Right lobe of liver (tissue), 6 donors: ENCODE measurements at regions not wholly inside any gene's neighbourhood (a gene's known extent, or its start where the extent isn't known, plus 50 kb on each side); places are given as distances from the start of the nearest gene placed in this dataset.

Experiments used
- ATAC-seq, 4 donors: fragments of 200-7000 bp; cut with Tn5 transposase; one replicate each; pipeline ENCODE4 v1.9.1; 2020; ENCODE audit warnings: mild to moderate bottlenecking in 4 of 4, moderate library complexity in 4 of 4
- DNase-seq, 3 donors: peaks; one replicate each; pipeline ENCODE4 v3.0.0-alpha.2; 2020
- H3K27ac ChIP-seq, 3 donors: fragments of 200-600 bp; one replicate each; pipeline ENCODE4 v1.8.0; 2022
- H3K27me3 ChIP-seq, 2 donors: fragments of 200-600 bp; one replicate each; pipeline ENCODE4 v1.8.0; 2022
- H3K36me3 ChIP-seq, 4 donors: fragments of 200-600 bp; sonication (generic) in 1 of 4; one replicate each; pipeline versions ENCODE4 v1.5.1 to v1.8.0; 2017 to 2022; ENCODE audit warnings: control low read depth in 1 of 4
- H3K4me1 ChIP-seq, 4 donors: fragments of 200-600 bp; sonication (generic) in 1 of 4; one replicate each; pipeline versions ENCODE4 v1.5.1 to v1.8.0; 2017 to 2022; ENCODE audit warnings: control low read depth in 1 of 4
- H3K4me3 ChIP-seq, 3 donors: fragments of 200-600 bp; one replicate each; pipeline ENCODE4 v1.8.0; 2022
- H3K9me3 ChIP-seq, 4 donors: fragments of 200-600 bp; sonication (generic) in 1 of 4; one replicate each; pipeline versions ENCODE4 v1.5.1 to v1.8.0; 2017 to 2022; ENCODE audit warnings: control low read depth in 1 of 4
- CTCF ChIP-seq, 4 donors: fragments of 200-600 bp in 3 of 4; fragments of 450-650 bp in 1 of 4; IDR thresholded peaks; one replicate each; pipeline versions ENCODE4 v1.5.1 to v1.8.0; 2016 to 2022; ENCODE audit warnings: antibody characterized with exemption in 4 of 4, mild to moderate bottlenecking in 2 of 4
- POLR2A ChIP-seq: fragments of 450-650 bp; IDR thresholded peaks from one replicate; pipeline ENCODE4 v1.6.1; 2017; ENCODE audit warnings: antibody characterized with exemption, mild to moderate bottlenecking
- WGBS: methylation state at CpG from one replicate; pipeline ENCODE4 v1.1.6; 2018; ENCODE audit warnings: low coverage, low lambda C conversion rate; ENCODE audit not compliant: insufficient coverage; ENCODE audit errors: missing lambda C conversion rate; 5-methylcytosine and 5-hydroxymethylcytosine counted together
- intact Hi-C, 2 donors: fragments of 100-400 bp; cut with DNase I; formaldehyde crosslinking; loops; one replicate each; pipeline versions ENCODE4 v1.11.2 to v1.14.1; 2022
- donor health status: DM: no; HTN: yes; CAD: no.
- donor health status: DM: no; HTN: no; CAD: no.
- donor health status: DM: no; HTN: no; CAD: no.
- donor health status: DM: no; HTN: yes; CAD: no.
- donor health status: DM: no; HTN: yes; CAD: no.

- Histone ChIP-seq H3K4me1 (no peaks in the 10 kb centered on the region), H3K27ac (no peak overlapping the region), H3K27me3 (no peaks in the 10 kb centered on the region), H3K9me3 (no peaks in the 10 kb centered on the region), H3K4me3 (no peak overlapping the region), H3K36me3 (no peaks in the 10 kb centered on the region)
- DNase-seq = no peak
- ATAC-seq = no peak
- no peak for TF ChIP-seq CTCF (IDR thresholded peaks at IDR 0.05)
- TF ChIP-seq POLR2A = no peak
- 29% methylated on average over 3 of the region's 3 CpGs for WGBS
- intact Hi-C loops = no loop called here
Measured at GRCh38 chr4:149057594-149057993, 615.4 kb upstream of the NR3C2 start.

GRCh38 chr4:149056615-149057014, 614.4 kb upstream of the NR3C2 start:
- Histone ChIP-seq H3K27ac (no peak overlapping the region), H3K27me3 (no peaks in the 10 kb centered on the region), H3K36me3 (no peaks in the 10 kb centered on the region), H3K4me3 (no peak overlapping the region), H3K9me3 (no peaks in the 10 kb centered on the region), H3K4me1 (no peaks in the 10 kb centered on the region)
- TF ChIP-seq POLR2A (no peak), CTCF (IDR thresholded peaks at IDR 0.05) (no peak)
- intact Hi-C loops = no loop called here
- 35% methylated on average over 2 of the region's 2 CpGs for WGBS
- DNase-seq = no peak
- ATAC-seq = no peak

GRCh38 chr4:149055624-149056023, 613.4 kb upstream of the NR3C2 start:
- Histone ChIP-seq H3K9me3 (no peaks in the 10 kb centered on the region), H3K4me1 (no peaks in the 10 kb centered on the region), H3K4me3 (no peak overlapping the region), H3K27ac (no peak overlapping the region), H3K36me3 (no peaks in the 10 kb centered on the region), H3K27me3 (no peaks in the 10 kb centered on the region)
- ATAC-seq (no peak), DNase-seq (no peak)
- TF ChIP-seq CTCF (IDR thresholded peaks at IDR 0.05) (no peak), POLR2A (no peak)
- 20% methylated on average over 1 of the region's 1 CpG for WGBS
- intact Hi-C loops = no loop called here

- ATAC-seq (no peak), DNase-seq (no peak)
- Histone ChIP-seq H3K9me3 (no peaks in the 10 kb centered on the region), H3K27ac (no peak overlapping the region), H3K4me3 (no peak overlapping the region), H3K36me3 (no peaks in the 10 kb centered on the region), H3K27me3 (no peaks in the 10 kb centered on the region), H3K4me1 (no peaks in the 10 kb centered on the region)
- 60% methylated on average over 4 of the region's 5 CpGs for WGBS
- intact Hi-C loops = no loop called here
- TF ChIP-seq CTCF (IDR thresholded peaks at IDR 0.05) (no peak), POLR2A (no peak)
Measured at GRCh38 chr4:149050840-149051239, 608.6 kb upstream of the NR3C2 start.
